Cardiac muscle cell (in vitro differentiated cells and primary cell): ENCODE measurements at regions not wholly inside any gene's neighbourhood (a gene's known extent, or its start where the extent isn't known, plus 50 kb on each side); places are given as distances from the start of the nearest gene placed in this dataset.

ENCODE experiments used
- DNase-seq, 2 donors: peaks; one replicate each; pipeline versions ENCODE4 v3.0.0 to v3.0.0-alpha.2; 2010 to 2017; ENCODE audit warnings: low read depth in 1 of 2, low spot score in 1 of 2
- H3K27ac ChIP-seq: fragments of 200-600 bp; sonication (generic); 2 replicates; pipeline ENCODE4 v1.5.1; 2016
- H3K27me3 ChIP-seq: fragments of 200-600 bp; sonication (generic); 2 replicates; pipeline ENCODE4 v1.6.0; 2016; ENCODE audit warnings: control low read depth
- H3K36me3 ChIP-seq: fragments of 200-600 bp; sonication (generic); 2 replicates; pipeline ENCODE4 v1.5.1; 2016; ENCODE audit warnings: control low read depth
- H3K4me1 ChIP-seq: fragments of 200-600 bp; sonication (generic); 2 replicates; pipeline ENCODE4 v1.8.1; 2017; ENCODE audit warnings: low read depth, mild to moderate bottlenecking, mixed run types
- H3K4me3 ChIP-seq: fragments of 200-600 bp; sonication (generic); 2 replicates; pipeline ENCODE4 v1.5.1; 2016; ENCODE audit warnings: mild to moderate bottlenecking
- H3K9me3 ChIP-seq: fragments of 200-600 bp; sonication (generic); 2 replicates; pipeline ENCODE4 v1.5.1; 2017; ENCODE audit warnings: low read depth, mild to moderate bottlenecking, control low read depth
- CTCF ChIP-seq: IDR thresholded peaks from 2 replicates; pipeline ENCODE4 v1.5.1; 2012; ENCODE audit warnings: low read depth, mild to moderate bottlenecking, low read length

GRCh38 chr6:78268591-78269452 lies 598.5 kb upstream of the IRAK1BP1 start:
- Histone ChIP-seq H3K4me1 (no peaks in the 10 kb centered on the region), H3K9me3 (no peaks in the 10 kb centered on the region), H3K27me3 (no peaks in the 10 kb centered on the region), H3K36me3 (no peaks in the 10 kb centered on the region), H3K4me3 (no peak overlapping the region), H3K27ac (no peak overlapping the region)
- TF ChIP-seq CTCF = no peak
- no peak for DNase-seq

- DNase-seq = no peak
- H3K4me3 ChIP-seq = no peak overlapping the region
- no peaks in the 10 kb centered on the region for H3K36me3 ChIP-seq
- H3K27me3 ChIP-seq = no peaks in the 10 kb centered on the region
- no peak for TF ChIP-seq CTCF
- H3K9me3 ChIP-seq = no peaks in the 10 kb centered on the region
- no peak overlapping the region for H3K27ac ChIP-seq
- no peaks in the 10 kb centered on the region for H3K4me1 ChIP-seq
These were observed 566.5 kb upstream of the IRAK1BP1 start for GRCh38 chr6:78300885-78301284.

- Histone ChIP-seq H3K27ac (no peak overlapping the region), H3K27me3 (no peaks in the 10 kb centered on the region), H3K4me1 (no peaks in the 10 kb centered on the region), H3K4me3 (no peak overlapping the region), H3K36me3 (no peaks in the 10 kb centered on the region), H3K9me3 (no peaks in the 10 kb centered on the region)
- TF ChIP-seq CTCF = no peak
- DNase-seq = no peak
These were observed 564.9 kb upstream of the IRAK1BP1 start for GRCh38 chr6:78302411-78302810.

GRCh38 chr6:78308025-78308424 lies 559.3 kb upstream of the IRAK1BP1 start:
- Histone ChIP-seq H3K27ac (no peak overlapping the region), H3K4me3 (no peak overlapping the region), H3K4me1 (no peaks in the 10 kb centered on the region), H3K36me3 (no peaks in the 10 kb centered on the region), H3K27me3 (no peaks in the 10 kb centered on the region), H3K9me3 (no peaks in the 10 kb centered on the region)
- TF ChIP-seq CTCF = no peak
- peak in 1 of 2 donors; percentile 9 for DNase-seq

- DNase-seq = no peak
- Histone ChIP-seq H3K4me3 (no peak overlapping the region), H3K9me3 (no peaks in the 10 kb centered on the region), H3K4me1 (no peaks in the 10 kb centered on the region), H3K36me3 (no peaks in the 10 kb centered on the region), H3K27ac (no peak overlapping the region), H3K27me3 (no peaks in the 10 kb centered on the region)
- TF ChIP-seq CTCF = no peak
These were observed 545.1 kb upstream of the IRAK1BP1 start for GRCh38 chr6:78322068-78322845.
